GM19351 (cell line): ENCODE measurements at regions not wholly inside any gene's neighbourhood (a gene's known extent, or its start where the extent isn't known, plus 50 kb on each side); places are given as distances from the start of the nearest gene placed in this dataset.
"Not testable (repeated sequence)": the region's sequence is repeated elsewhere in the genome, so short reads cannot be mapped to it uniquely, and the experiment has no call there.

Experiments used
- ATAC-seq: cut with Tn5 transposase; IDR thresholded peaks from one replicate; pipeline ENCODE4 v1.9.1; 2021; ENCODE audit warnings: mild to moderate bottlenecking, moderate library complexity; ENCODE audit not compliant: unreplicated experiment

- ATAC-seq: no peak
Measured at GRCh38 chr2:150860301-150860700, 372.8 kb upstream of the RND3 start.

GRCh38 chr2:150859877-150860276 is 372.4 kb upstream of the RND3 start:
- ATAC-seq: no peak

- no peak for ATAC-seq
Measured at GRCh38 chr2:150859162-150859561, 371.7 kb upstream of the RND3 start.

GRCh38 chr2:150858382-150858781 is 370.9 kb upstream of the RND3 start:
- ATAC-seq: no peak

- ATAC-seq: no peak
Measured at GRCh38 chr2:150856596-150857281, 369.3 kb upstream of the RND3 start.

- no peak for ATAC-seq
Measured at GRCh38 chr2:150853263-150853662, 365.8 kb upstream of the RND3 start.

- no peak for ATAC-seq
Measured at GRCh38 chr2:150850641-150851040, 363.2 kb upstream of the RND3 start.

GRCh38 chr2:150847578-150847977 is 360.1 kb upstream of the RND3 start:
- ATAC-seq: no peak

- ATAC-seq: no peak
Measured at GRCh38 chr2:150846691-150847090, 359.2 kb upstream of the RND3 start.

GRCh38 chr2:150832686-150833085 is 345.2 kb upstream of the RND3 start:
- ATAC-seq: no peak

GRCh38 chr2:150824118-150824517 is 336.7 kb upstream of the RND3 start:
- no peak for ATAC-seq

GRCh38 chr2:150817422-150817821 is 330.0 kb upstream of the RND3 start:
- no peak for ATAC-seq

- ATAC-seq: no peak
Measured at GRCh38 chr2:150812664-150813367, 325.3 kb upstream of the RND3 start.

GRCh38 chr2:150812066-150812465 is 324.6 kb upstream of the RND3 start:
- no peak for ATAC-seq

GRCh38 chr2:150811259-150811855 is 323.9 kb upstream of the RND3 start:
- ATAC-seq: no peak

GRCh38 chr2:150809103-150809502 is 321.6 kb upstream of the RND3 start:
- ATAC-seq: no peak

- no peak for ATAC-seq
Measured at GRCh38 chr2:150806336-150806735, 318.9 kb upstream of the RND3 start.

GRCh38 chr2:150803689-150804398 is 316.4 kb upstream of the RND3 start:
- no peak for ATAC-seq

GRCh38 chr2:150802635-150803034 is 315.2 kb upstream of the RND3 start:
- ATAC-seq: no peak

GRCh38 chr2:150796236-150796635 is 308.8 kb upstream of the RND3 start:
- ATAC-seq: not testable (repeated sequence)

GRCh38 chr2:150792780-150793300 is 305.4 kb upstream of the RND3 start:
- no peak for ATAC-seq
